GM12892 (cell line): ENCODE measurements at regions not wholly inside any gene's neighbourhood (a gene's known extent, or its start where the extent isn't known, plus 50 kb on each side); places are given as distances from the start of the nearest gene placed in this dataset.

ENCODE experiments used
- DNase-seq: peaks from one replicate; pipeline ENCODE4 v3.0.0; 2011; ENCODE audit not compliant: insufficient read length
- FAIRE-seq: peaks from 2 replicates; lab custom pipeline; 2011; peaks lifted over from hg19 to GRCh38; lab: Jason Lieb, UNC
- POLR2A ChIP-seq: IDR thresholded peaks from 2 replicates; pipeline ENCODE4 v1.6.1; 2011; ENCODE audit warnings: low read depth, low read length, control low read depth
- POLR2AphosphoS5 ChIP-seq: IDR thresholded peaks from 2 replicates; pipeline ENCODE4 v1.6.1; 2011; ENCODE audit warnings: low read depth, low read length, control low read depth
- TAF1 ChIP-seq: IDR thresholded peaks from 2 replicates; pipeline ENCODE4 v1.6.1; 2011; ENCODE audit warnings: low read depth, mild to moderate bottlenecking, control low read depth, low read length, borderline replicate concordance

DNA sequence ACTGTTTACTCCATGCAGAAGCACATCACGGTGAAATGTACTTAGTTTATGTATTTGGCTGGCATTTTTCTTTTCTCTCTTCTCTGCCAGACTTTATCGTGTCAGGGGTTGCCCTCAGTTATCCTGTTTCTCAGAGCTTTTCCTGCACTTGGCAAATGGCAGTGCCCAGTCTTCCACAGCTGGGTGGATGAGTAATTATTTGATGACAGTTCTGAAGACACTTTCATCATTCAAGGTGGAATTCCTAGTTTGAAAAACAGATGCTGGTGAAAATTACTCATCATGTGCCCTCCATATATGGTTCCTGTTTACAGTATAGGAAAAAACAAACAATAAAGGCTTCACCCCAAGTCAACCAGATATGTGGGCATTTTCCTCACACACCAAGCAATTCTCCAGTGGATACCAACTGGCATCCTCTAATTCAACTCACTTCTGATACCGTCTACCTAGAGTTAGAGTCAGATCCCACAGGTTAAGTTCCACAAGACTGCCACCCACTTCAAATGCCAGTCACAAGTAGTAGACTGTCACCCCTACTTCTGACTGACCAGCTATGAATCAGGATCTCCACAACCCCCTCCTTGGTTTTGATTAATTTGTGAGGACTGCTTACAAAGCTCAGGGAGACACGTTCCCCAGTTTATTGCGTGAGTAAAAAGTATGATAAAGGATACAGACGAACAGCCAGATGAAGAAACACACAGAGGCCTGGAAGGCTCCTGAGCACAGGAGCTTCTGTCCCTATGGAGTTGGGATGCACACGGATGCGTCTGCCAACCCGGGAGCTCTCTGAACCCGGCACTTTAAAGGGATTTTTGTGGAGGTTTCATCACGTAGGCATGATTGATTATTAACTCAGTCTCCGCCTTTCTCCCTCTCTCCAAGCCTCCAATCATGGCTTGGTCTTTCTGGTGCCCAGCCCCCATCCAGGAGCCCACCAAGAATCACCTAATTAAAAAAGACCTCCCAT, 72.9 kb downstream of the CLDN34 start:
- no peak for FAIRE-seq
- DNase-seq, result no peak
- TF ChIP-seq POLR2A (no peak), POLR2AphosphoS5 (no peak), TAF1 (no peak)

DNA sequence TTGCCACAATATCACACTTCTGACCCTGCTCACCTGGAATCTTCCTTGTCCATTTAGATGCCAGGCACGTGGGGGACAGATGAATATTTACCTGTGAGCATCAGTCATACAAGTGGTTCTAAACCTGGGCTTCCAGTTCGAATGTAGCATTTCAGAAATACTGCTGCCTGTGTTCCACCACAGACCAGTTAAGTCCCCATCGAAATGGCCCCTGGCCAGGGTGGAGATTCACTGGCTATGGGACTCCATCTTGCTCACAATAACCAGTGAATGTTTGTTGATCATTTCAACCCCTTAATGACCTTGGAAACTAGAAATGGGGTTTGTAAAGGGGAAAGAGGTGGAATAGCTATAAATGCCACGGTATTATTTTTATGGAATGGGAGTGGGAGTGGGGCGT, 73.8 kb downstream of the CLDN34 start:
- FAIRE-seq (no peak), DNase-seq (no peak)
- no peak for TF ChIP-seq POLR2A
- no peak for TF ChIP-seq POLR2AphosphoS5
- TF ChIP-seq TAF1, result no peak

DNA sequence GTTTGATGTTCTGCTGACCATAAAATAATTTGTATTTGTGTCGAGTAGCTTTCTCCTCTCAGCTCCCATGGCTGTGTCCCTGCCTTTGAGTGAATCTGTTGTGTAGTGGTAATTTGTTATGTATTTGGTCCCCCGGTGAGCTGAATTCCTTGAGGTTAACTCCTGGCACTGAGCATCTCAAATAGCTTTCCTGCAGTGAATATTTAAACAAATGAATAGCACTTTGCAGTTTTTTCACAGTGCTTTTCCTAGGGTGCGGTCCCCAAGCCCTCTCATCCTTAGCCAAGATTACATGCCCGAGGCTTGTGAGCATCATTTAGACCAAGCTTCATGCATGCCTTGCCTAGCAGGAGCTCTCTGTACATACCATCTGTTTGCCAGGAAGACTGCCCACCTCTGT, 74.2 kb downstream of the CLDN34 start:
- FAIRE-seq, result no peak
- no peak for DNase-seq
- TF ChIP-seq POLR2A, result no peak
- TF ChIP-seq TAF1, result no peak
- no peak for TF ChIP-seq POLR2AphosphoS5

DNA sequence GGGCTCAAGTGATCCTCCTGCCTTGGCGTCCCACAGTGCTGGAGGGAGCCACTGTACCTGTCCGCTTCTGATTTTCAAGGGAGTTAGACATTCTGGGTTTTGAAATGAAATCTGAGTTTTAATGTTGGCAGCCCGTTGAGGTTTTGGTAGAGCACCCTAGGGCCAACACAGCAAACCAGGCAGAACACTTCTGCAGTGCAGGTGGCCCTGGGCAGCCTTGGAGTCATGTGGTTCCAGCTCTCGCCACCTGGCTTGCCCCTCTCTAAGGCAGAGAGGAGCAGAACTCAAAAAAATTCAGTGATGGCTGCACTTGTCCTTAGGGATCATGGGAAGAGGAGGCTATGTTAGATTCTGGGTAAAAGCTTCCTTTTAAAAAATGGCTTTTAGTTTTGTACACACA, 74.9 kb downstream of the CLDN34 start:
- TF ChIP-seq POLR2A (no peak), TAF1 (no peak), POLR2AphosphoS5 (no peak)
- FAIRE-seq, result no peak

DNA sequence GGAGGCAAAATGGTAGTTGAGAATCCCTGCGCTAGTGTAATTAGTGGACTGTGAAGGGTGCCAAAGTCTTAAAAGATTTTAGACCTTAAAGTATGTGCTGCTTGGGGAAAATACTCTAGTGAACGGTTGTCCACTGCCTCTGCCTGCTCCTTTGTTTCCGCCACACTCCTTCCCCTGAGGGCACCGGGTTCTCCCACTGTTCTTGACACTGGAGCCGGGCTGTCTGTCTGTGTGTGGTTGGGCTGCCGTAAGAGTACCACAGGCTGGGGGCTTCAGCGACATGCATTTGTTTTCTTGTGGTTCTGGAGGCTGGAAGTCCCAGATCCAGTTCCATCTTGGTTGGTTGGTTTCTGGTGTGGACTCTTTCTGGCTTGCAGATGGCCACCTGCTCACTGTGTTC, 76.2 kb downstream of the CLDN34 start:
- FAIRE-seq, result no peak
- DNase-seq, result no peak
- TF ChIP-seq POLR2A (no peak), POLR2AphosphoS5 (no peak), TAF1 (no peak)

More for the DNA sequence above, 74.9 kb downstream of the CLDN34 start:
- no peak for DNase-seq

DNA sequence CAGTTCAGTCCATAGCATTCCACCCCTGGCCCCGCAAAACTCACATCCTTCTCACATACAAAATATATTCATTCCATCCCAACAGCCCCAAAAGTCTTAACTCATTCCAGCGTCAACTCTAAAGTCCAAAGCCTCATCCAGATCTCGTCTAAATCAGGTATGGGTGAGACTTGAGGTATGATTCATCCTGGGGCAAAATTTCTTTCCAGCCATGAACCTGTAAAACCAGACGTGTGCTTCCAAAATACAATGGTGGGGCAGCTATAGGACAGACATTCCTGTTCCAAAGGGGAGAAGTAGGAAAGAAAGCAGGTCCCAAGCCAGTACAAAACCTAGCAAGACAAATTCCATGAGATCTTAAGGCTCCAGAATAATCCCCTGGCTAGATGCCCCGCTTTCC, 76.9 kb downstream of the CLDN34 start:
- TF ChIP-seq POLR2A (no peak), TAF1 (no peak), POLR2AphosphoS5 (no peak)
- DNase-seq (no peak), FAIRE-seq (no peak)

DNA sequence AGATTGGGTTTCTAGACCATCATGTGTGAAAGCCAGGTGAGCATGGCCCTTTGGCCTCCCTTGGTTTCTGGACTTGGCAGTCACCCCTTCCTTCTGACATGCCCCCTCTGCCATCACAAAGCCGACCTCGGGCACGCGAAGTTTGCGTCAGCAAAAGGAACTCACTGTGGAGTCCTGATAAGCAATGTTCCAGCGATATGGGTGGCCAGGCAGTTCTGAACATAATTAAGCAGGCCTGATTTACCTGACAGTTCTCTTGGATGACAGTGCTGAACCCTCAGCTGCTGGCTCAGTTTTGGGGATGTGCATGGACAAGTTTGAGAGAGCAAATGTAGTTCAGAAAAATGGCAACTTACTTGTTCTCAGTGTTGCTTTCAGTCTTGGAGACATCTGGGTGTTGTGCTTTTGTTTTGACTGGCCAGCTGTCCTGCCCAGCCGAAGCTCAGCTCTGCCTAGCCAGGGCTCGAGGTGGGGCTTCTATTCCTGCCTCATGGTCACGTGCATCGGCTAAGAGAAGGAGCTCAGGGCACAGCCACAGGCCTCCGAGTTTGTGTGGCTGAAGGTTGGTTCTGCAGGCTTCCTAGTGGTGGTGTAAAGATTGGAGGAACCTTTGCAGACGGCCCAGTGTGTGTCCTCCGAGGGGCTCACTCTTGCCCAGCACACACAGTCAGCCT, 78.3 kb downstream of the CLDN34 start:
- DNase-seq, result no peak
- FAIRE-seq, result no peak

DNA sequence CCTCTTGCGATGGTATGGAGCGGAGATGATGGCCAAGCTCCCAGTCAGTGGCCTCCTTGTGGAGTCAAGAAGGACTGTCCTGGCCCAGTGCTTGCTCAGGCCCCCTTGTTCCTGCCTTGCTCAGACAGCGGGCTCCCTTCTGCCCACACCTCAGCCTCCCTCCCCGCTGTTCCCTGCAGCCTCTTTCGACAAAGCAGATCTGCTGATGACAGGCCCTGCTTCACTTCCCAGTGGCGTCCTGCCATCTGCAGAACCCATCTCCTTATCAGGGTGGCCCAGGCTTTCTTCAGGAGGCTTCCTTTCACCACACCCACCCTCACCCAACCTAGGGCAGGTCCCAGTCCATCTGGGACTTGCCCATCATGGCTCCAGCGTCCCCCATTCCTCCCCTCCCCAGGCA, 80.0 kb downstream of the CLDN34 start:
- no peak for TF ChIP-seq TAF1
- no peak for TF ChIP-seq POLR2AphosphoS5
- TF ChIP-seq POLR2A, result no peak
- FAIRE-seq (no peak), DNase-seq (no peak)

More for the DNA sequence above, 78.3 kb downstream of the CLDN34 start:
- no peak for TF ChIP-seq TAF1

DNA sequence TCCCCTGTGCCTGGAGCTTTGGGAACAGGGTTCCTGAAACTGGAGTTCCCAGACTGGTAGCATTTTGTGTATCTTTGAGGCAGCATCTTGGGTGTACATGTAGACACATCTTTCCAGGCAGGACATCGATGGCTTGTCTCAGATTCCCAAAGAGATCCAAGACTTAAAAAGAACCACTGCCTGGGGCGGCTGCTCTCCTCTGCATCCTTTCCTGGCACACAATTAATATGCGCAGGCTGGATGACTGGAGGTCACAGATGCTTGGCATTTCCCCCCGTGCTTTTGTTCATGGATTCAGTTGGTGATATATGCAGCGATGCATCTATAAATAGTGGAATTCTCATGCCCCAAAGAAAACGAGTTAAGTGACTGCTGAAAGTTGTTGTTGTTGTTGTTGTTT, 80.5 kb downstream of the CLDN34 start:
- TF ChIP-seq POLR2A, result no peak
- TF ChIP-seq POLR2AphosphoS5, result no peak
- no peak for TF ChIP-seq TAF1
- no peak for DNase-seq
- no peak for FAIRE-seq

DNA sequence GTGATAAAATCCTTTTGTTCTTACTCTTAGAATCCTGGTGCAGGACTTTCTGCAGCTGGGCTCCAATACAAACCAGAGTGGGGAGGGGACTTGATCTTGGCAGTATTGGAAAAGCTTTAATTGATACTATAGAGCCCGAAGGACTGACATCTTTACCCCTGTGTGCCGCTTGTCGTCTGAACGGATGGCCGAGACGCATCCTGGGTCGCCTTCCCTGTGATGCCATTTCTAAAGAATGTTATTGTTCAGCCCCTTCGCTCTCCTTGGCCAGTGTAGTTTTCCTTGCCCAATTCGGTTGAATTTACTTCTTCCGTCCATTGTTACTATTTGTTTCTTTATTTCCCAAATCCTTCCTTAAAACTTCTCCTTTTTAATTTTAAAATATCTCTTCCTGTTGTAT, 80.9 kb downstream of the CLDN34 start:
- TF ChIP-seq POLR2A (no peak), POLR2AphosphoS5 (no peak), TAF1 (no peak)
- FAIRE-seq (no peak), DNase-seq (no peak)

DNA sequence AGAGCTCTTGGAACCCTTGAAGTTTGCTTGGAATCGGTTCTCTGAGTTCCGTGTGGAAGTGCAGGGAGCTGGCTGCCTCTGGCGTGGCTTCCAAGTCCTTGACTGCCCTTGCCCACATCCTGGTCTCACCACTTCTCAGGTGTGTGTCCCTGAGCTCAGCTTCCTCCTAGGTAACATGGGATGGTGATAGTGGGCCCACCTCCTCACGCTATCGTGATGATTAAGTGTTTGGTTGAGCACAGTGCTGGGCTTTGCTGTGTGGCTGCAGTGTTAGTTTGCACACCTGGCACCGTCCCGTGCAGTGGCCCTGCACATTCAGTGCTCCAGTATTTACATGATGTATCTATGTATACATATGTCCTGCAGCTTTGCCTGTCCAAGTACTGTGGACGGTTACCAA, 81.5 kb downstream of the CLDN34 start:
- TF ChIP-seq POLR2A (no peak), POLR2AphosphoS5 (no peak), TAF1 (no peak)
- FAIRE-seq, result no peak
- no peak for DNase-seq

DNA sequence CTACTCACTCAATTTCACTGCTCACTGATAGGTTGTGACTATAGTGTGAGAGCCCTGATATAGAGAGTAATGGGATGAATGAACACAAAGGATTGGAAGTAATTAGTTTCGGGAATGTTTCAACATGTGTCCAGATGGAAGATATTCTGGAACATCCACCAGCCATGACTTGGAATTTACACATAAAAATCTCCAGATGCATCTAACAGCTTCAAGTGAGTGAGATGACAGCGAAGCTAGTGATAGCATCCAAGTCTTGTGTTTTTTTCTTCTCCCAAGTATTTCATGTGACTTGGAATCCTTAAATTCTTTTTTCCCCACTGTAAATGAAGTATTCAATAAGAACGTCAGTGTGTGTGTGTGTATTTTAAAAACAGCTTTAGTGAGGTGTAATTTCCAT, 82.1 kb downstream of the CLDN34 start:
- TF ChIP-seq TAF1, result no peak
- no peak for TF ChIP-seq POLR2A
- TF ChIP-seq POLR2AphosphoS5, result no peak
- FAIRE-seq (no peak), DNase-seq (no peak)
